ENCODE measurements at regions not wholly inside any gene's neighbourhood (a gene's known extent, or its start where the extent isn't known, plus 50 kb on each side); places are given as distances from the start of the nearest gene placed in this dataset.

DNA sequence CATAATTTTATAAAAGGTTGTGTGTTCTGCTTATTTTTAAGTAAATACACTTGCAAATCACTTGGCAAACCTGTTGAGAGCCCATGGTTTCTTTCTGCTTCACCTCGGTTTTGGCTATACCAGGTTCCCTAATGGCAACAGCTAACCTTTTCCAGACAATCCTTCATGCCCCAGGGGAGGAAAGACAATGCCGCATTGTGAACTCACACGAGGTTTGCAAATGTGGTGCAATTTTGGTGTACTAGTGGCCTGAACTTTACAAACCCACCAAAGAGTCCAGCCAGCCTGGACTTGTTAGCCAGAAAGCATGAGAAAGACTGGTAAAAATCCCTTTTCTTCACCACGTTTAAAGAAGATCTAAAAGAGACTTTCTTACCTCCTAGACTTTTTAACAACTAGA is 84.8 kb upstream of the SOX4 start:
- Mint-ChIP-seq H3K4me3 (no peak overlapping the region), H3K36me3 (ENCODE audit: low read depth) (no peaks in the 10 kb centered on the region), H3K27me3 (peaks cover 6% of the 10 kb centered on the region), H3K9me3 (no peaks in the 10 kb centered on the region), H3K27ac (no peak overlapping the region), H3K4me1 (no peaks in the 10 kb centered on the region)
- ChIA-PET POLR2A (no interaction called here), CTCF (no interaction called here)
- intact Hi-C loops (cut with micrococcal nuclease), result no loop called here
- DNase-seq, result no peak
- no peak for ATAC-seq (ENCODE audit: low read depth)
- TF ChIP-seq, protein P1, sequence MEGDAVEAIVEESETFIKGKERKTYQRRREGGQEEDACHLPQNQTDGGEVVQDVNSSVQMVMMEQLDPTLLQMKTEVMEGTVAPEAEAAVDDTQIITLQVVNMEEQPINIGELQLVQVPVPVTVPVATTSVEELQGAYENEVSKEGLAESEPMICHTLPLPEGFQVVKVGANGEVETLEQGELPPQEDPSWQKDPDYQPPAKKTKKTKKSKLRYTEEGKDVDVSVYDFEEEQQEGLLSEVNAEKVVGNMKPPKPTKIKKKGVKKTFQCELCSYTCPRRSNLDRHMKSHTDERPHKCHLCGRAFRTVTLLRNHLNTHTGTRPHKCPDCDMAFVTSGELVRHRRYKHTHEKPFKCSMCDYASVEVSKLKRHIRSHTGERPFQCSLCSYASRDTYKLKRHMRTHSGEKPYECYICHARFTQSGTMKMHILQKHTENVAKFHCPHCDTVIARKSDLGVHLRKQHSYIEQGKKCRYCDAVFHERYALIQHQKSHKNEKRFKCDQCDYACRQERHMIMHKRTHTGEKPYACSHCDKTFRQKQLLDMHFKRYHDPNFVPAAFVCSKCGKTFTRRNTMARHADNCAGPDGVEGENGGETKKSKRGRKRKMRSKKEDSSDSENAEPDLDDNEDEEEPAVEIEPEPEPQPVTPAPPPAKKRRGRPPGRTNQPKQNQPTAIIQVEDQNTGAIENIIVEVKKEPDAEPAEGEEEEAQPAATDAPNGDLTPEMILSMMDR (IDR thresholded peaks at IDR 0.05), result no peak

DNA sequence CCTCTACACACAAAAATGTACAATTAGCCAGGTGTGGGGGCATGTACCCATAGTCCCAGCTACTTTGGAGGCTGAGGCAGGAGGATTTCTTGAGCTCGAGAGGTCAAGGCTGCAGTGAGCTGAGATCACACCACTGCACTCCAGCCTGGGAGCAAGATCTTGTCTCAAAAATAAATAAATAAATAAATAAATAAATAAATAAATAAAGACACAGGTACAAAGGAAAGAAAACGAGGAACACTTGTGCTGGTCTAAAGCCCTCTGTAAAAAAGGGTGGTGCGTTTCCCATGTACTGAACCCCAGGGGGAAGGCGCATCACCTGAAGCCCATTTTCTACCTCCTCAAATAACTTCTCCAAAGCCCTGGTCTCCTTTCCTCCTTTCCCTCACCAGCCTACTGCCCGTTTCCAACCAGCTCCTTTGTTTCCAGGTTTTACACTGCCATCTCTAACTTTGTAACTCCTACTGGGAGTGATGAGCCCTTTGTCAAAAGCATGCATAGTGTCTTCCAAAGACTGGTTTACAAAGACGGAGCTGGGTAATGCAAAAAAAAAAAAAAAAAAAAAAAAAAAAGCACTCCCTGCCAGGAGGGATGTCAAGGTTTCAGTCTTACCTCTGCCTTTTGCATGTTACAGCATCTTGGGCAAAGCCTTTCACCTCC is 81.5 kb upstream of the SOX4 start:
- DNase-seq, result no peak
- Mint-ChIP-seq H3K27ac (no peak overlapping the region), H3K36me3 (ENCODE audit: low read depth) (no peaks in the 10 kb centered on the region), H3K4me3 (no peak overlapping the region), H3K4me1 (no peaks in the 10 kb centered on the region), H3K27me3 (peaks cover 6% of the 10 kb centered on the region), H3K9me3 (no peaks in the 10 kb centered on the region)
- intact Hi-C loops (cut with micrococcal nuclease), result no loop called here
- no peak for ATAC-seq (ENCODE audit: low read depth)
- CTCF ChIA-PET, result no interaction called here
- TF ChIP-seq, protein P1 (IDR thresholded peaks at IDR 0.05), result no peak
- POLR2A ChIA-PET, result no interaction called here

DNA sequence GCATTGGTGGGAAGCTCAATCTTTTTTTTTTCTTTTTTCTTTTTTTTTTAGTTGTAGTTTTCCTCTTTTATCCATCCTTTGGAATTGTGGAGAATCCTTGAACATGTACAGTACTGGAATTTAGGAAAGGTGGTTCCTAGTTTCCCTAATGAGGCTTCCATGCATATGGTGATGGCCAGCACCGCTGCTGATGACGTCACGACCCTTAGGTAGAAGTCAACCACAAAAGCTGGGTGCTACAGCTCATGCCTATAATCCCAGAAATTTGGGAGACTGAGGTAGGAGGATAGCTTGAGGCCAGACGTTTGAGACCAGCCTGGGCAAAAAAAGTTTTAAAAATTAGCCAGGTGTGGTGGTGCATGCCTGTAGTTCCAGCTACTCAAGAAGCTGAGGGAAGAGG is 79.3 kb upstream of the SOX4 start:
- DNase-seq, result no peak
- Mint-ChIP-seq H3K4me1 (no peaks in the 10 kb centered on the region), H3K27ac (no peak overlapping the region), H3K36me3 (ENCODE audit: low read depth) (no peaks in the 10 kb centered on the region), H3K4me3 (no peak overlapping the region), H3K9me3 (no peaks in the 10 kb centered on the region), H3K27me3 (peaks cover 6% of the 10 kb centered on the region)
- CTCF ChIA-PET, result no interaction called here
- POLR2A ChIA-PET, result no interaction called here
- ATAC-seq (ENCODE audit: low read depth), result no peak
- TF ChIP-seq, protein P1 (IDR thresholded peaks at IDR 0.05), result no peak
- intact Hi-C loops (cut with micrococcal nuclease), result no loop called here

DNA sequence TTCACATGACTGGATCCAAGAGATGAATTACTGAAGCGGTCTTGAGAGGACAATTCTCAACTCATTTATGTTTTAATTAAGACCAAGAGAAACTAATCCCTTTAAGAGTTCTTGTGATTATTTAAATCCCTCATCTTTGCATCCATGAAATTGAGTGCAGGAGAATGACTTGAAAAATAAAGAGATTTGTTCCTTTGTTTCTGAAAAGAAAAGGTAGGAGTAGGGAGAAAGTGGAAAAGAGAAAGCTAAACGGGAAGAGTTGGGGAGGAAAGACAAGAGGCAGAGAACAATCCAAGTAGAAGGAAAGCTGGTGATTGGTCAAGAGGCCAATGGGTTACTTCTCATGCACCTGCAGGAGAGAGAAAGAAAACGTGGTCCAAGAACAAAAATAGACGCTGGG is 75.2 kb upstream of the SOX4 start:
- TF ChIP-seq, protein P1 (IDR thresholded peaks at IDR 0.05), result no peak
- CTCF ChIA-PET, result no interaction called here
- peaks cover under 1% of the 10 kb centered on the region for H3K27me3 Mint-ChIP-seq

DNA sequence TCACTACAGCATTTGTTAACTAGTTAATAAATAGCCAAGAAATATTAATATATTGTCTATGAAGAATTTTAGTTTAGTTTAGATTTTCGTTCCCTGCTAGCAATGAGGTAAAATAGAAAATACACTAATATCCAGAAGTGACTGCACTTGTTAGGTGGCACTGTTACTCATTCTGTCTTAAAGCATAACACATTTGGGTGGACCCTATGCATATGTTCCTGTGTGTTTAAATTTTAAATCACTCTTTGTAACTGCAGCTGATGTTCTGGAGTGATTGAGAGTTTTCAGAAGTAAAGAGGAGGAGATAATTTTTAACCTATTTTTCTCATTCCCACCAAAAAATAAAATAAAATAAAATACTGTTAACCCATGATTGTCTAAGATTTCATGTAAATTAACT is 73.9 kb upstream of the SOX4 start:
- H3K27me3 Mint-ChIP-seq, result no peaks in the 10 kb centered on the region
- TF ChIP-seq, protein P1 (IDR thresholded peaks at IDR 0.05), result no peak
- intact Hi-C loops (cut with micrococcal nuclease), result no loop called here
- POLR2A ChIA-PET, result no interaction called here
- no peaks in the 10 kb centered on the region for H3K4me1 Mint-ChIP-seq
- ATAC-seq (ENCODE audit: low read depth), result no peak
- CTCF ChIA-PET, result no interaction called here
- H3K27ac Mint-ChIP-seq, result no peak overlapping the region
- DNase-seq, result no peak
- no peak overlapping the region for H3K4me3 Mint-ChIP-seq
- no peaks in the 10 kb centered on the region for H3K36me3 Mint-ChIP-seq (ENCODE audit: low read depth)
- no peaks in the 10 kb centered on the region for H3K9me3 Mint-ChIP-seq

More for the DNA sequence above, 75.2 kb upstream of the SOX4 start:
- intact Hi-C loops (cut with micrococcal nuclease), result no loop called here
- no peak overlapping the region for H3K27ac Mint-ChIP-seq
- POLR2A ChIA-PET, result no interaction called here
- no peak overlapping the region for H3K4me3 Mint-ChIP-seq
- DNase-seq (no peak), ATAC-seq (ENCODE audit: low read depth) (no peak)
- no peaks in the 10 kb centered on the region for H3K9me3 Mint-ChIP-seq
- H3K4me1 Mint-ChIP-seq, result no peaks in the 10 kb centered on the region
- no peaks in the 10 kb centered on the region for H3K36me3 Mint-ChIP-seq (ENCODE audit: low read depth)
